ENCODE measurements at regions not wholly inside any gene's neighbourhood (a gene's known extent, or its start where the extent isn't known, plus 50 kb on each side); places are given as distances from the start of the nearest gene placed in this dataset.

DNA sequence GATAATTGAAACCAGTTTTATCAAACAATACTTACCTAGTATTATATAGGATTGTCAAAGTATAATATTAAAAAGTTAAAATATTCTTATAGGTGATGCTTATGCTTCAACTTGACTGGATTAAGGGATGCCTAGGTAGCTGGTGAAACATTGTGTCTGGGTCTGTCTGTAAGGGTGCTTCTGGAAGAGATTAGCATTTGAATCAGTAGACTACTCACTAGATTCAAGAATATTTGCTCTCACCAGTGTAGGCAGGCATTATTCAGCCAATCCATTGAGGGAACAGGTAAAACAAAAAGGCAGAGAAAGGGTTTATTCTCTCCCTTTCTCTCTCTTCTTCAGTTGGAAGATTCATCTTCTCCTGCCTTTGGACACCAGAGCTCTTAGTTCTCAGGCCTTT is 486.8 kb upstream of the GOLIM4 start:
- CTCF ChIA-PET = interaction anchor here (1.0 to 1.1 kb wide), 2 partner anchors 19 to 39 kb away, joined by 3 read pairs; no protein-coding TSS in a partner anchor
- H3K27ac Mint-ChIP-seq = peak overlapping the region; percentile 75; the same call in 1 of the 2 replicates
- H3K4me3 Mint-ChIP-seq = no peak overlapping the region
- H3K9me3 Mint-ChIP-seq = no peaks in the 10 kb centered on the region
- H3K27me3 Mint-ChIP-seq (ENCODE audit: low read depth) = no peaks in the 10 kb centered on the region
- peak; percentile 82 for ATAC-seq
- no peaks in the 10 kb centered on the region for H3K36me3 Mint-ChIP-seq
- DNase-seq (ENCODE audit: low spot score) = no peak
- TF ChIP-seq RORB (CRISPR knock-in tag; IDR thresholded peaks at IDR 0.05) (no peak), GTF2I (CRISPR knock-in tag; conservative IDR thresholded peaks at IDR 0.05) (no peak), ZNF232 (CRISPR knock-in tag; IDR thresholded peaks at IDR 0.05) (no peak), ZNF425 (CRISPR knock-in tag; conservative IDR thresholded peaks at IDR 0.05) (no peak)
- TF ChIP-seq, protein P1, sequence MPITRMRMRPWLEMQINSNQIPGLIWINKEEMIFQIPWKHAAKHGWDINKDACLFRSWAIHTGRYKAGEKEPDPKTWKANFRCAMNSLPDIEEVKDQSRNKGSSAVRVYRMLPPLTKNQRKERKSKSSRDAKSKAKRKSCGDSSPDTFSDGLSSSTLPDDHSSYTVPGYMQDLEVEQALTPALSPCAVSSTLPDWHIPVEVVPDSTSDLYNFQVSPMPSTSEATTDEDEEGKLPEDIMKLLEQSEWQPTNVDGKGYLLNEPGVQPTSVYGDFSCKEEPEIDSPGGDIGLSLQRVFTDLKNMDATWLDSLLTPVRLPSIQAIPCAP (CRISPR knock-in tag; IDR thresholded peaks at IDR 0.05) = no peak
- TF ChIP-seq, protein P2, sequence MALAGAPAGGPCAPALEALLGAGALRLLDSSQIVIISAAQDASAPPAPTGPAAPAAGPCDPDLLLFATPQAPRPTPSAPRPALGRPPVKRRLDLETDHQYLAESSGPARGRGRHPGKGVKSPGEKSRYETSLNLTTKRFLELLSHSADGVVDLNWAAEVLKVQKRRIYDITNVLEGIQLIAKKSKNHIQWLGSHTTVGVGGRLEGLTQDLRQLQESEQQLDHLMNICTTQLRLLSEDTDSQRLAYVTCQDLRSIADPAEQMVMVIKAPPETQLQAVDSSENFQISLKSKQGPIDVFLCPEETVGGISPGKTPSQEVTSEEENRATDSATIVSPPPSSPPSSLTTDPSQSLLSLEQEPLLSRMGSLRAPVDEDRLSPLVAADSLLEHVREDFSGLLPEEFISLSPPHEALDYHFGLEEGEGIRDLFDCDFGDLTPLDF (CRISPR knock-in tag; IDR thresholded peaks at IDR 0.05) = no peak
- POLR2A ChIA-PET = no interaction called here
- peaks cover 42% of the 10 kb centered on the region for H3K4me1 Mint-ChIP-seq

- peak overlapping the region; percentile 38; the same call in 1 of the 2 replicates for H3K27ac Mint-ChIP-seq
- H3K36me3 Mint-ChIP-seq = no peaks in the 10 kb centered on the region
- H3K9me3 Mint-ChIP-seq = no peaks in the 10 kb centered on the region
- ChIA-PET CTCF (interaction anchor here (1.0 to 1.1 kb wide), 2 partner anchors 19 to 40 kb away, joined by 3 read pairs; no protein-coding TSS in a partner anchor), POLR2A (no interaction called here)
- TF ChIP-seq, protein P2 (CRISPR knock-in tag; IDR thresholded peaks at IDR 0.05) = no peak
- no peak for TF ChIP-seq SP1 (CRISPR knock-in tag; conservative IDR thresholded peaks at IDR 0.05)
- TF ChIP-seq GRHL2 (CRISPR knock-in tag; IDR thresholded peaks at IDR 0.05; ENCODE audit: insufficient replicate concordance, severe bottlenecking) = no peak
- TF ChIP-seq JAZF1 (CRISPR knock-in tag; IDR thresholded peaks at IDR 0.05) = no peak
- no peak for TF ChIP-seq STAT6 (CRISPR knock-in tag; conservative IDR thresholded peaks at IDR 0.05; ENCODE audit: low read depth)
- no peak for TF ChIP-seq SOX15 (CRISPR knock-in tag; IDR thresholded peaks at IDR 0.05)
- no peak for TF ChIP-seq TCF7 (CRISPR knock-in tag; IDR thresholded peaks at IDR 0.05; ENCODE audit: low read depth)
- TF ChIP-seq ZNF423 (CRISPR knock-in tag; IDR thresholded peaks at IDR 0.05) = no peak
- H3K4me1 Mint-ChIP-seq = peaks cover 42% of the 10 kb centered on the region
- DNase-seq (ENCODE audit: low spot score) (no peak), ATAC-seq (peak; percentile 79)
- no peaks in the 10 kb centered on the region for H3K27me3 Mint-ChIP-seq (ENCODE audit: low read depth)
- H3K4me3 Mint-ChIP-seq = no peak overlapping the region
These were observed 486.1 kb upstream of the GOLIM4 start for GRCh38 chr3:168581771-168582225.

DNA sequence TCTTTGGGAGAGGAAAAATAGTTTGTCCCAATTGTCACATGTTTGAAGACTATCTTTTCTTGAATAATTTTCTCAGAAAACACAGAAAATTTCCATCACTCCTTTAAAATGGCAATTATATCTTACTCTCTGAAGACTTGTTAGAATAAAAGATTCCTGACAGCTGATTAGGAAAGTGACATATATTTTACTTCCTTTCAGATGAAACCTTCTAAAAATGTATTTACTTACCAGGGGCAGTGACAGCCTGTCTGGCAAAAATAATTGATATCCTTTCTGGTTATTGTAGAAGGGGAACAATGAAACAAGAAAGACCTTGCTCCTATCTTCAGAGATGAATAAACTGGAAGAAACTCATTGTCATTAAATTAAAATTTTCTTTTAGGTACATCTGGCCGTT is 483.3 kb upstream of the GOLIM4 start:
- TF ChIP-seq EMX1 (CRISPR knock-in tag; IDR thresholded peaks at IDR 0.05) (no peak), ZNF121 (CRISPR knock-in tag; IDR thresholded peaks at IDR 0.05) (no peak), GABPB1 (CRISPR knock-in tag; IDR thresholded peaks at IDR 0.05) (no peak), SMAD3 (CRISPR knock-in tag; IDR thresholded peaks at IDR 0.05; ENCODE audit: borderline replicate concordance) (no peak), FOXK1 (CRISPR knock-in tag; IDR thresholded peaks at IDR 0.05) (no peak)
- H3K4me3 Mint-ChIP-seq = no peak overlapping the region
- no peak for ATAC-seq
- DNase-seq (ENCODE audit: low spot score) = no peak
- no peaks in the 10 kb centered on the region for H3K27me3 Mint-ChIP-seq (ENCODE audit: low read depth)
- POLR2A ChIA-PET = no interaction called here
- H3K27ac Mint-ChIP-seq = peak overlapping the region; percentile 47; the same call in 1 of the 2 replicates
- H3K4me1 Mint-ChIP-seq = peaks cover 32% of the 10 kb centered on the region
- peaks cover 2% of the 10 kb centered on the region; the same call in 1 of the 2 replicates for H3K9me3 Mint-ChIP-seq
- CTCF ChIA-PET = interaction anchor here (0.7 kb wide), 1 partner anchor 61 kb away, joined by 3 read pairs; no protein-coding TSS in a partner anchor
- H3K36me3 Mint-ChIP-seq = no peaks in the 10 kb centered on the region
